Posterior cingulate gyrus (tissue), 11 donors: ENCODE measurements at regions not wholly inside any gene's neighbourhood (a gene's known extent, or its start where the extent isn't known, plus 50 kb on each side); places are given as distances from the start of the nearest gene placed in this dataset.
"Not testable (repeated sequence)": the region's sequence is repeated elsewhere in the genome, so short reads cannot be mapped to it uniquely, and the experiment has no call there.

Experiments used
- DNase-seq, 10 donors: peaks; one replicate each; pipeline versions ENCODE4 v3.0.0 to v3.0.0-alpha.2; 2020 to 2021; ENCODE audit warnings: mixed read lengths in 3 of 10
- intact Hi-C: fragments of 100-400 bp; cut with DNase I; formaldehyde crosslinking; loops from one replicate; pipeline ENCODE4 v1.15.1; 2023

GRCh38 chr9:41019858-41020562 lies 108.5 kb downstream of the FOXD4L6 start:
- intact Hi-C loops = not testable (repeated sequence)

GRCh38 chr9:41018948-41019347 lies 109.5 kb downstream of the FOXD4L6 start:
- intact Hi-C loops, DNase-seq: not testable (repeated sequence)

More at GRCh38 chr9:41019858-41020562, 108.5 kb downstream of the FOXD4L6 start:
- not testable (repeated sequence) for DNase-seq

GRCh38 chr9:41016699-41017098 lies 111.8 kb downstream of the FOXD4L6 start:
- intact Hi-C loops = not testable (repeated sequence)

GRCh38 chr9:40999952-41000700 lies 128.4 kb downstream of the FOXD4L6 start:
- intact Hi-C loops = not testable (repeated sequence)
- DNase-seq = peak in 1 of 10 donors; percentile 60

More at GRCh38 chr9:41016699-41017098, 111.8 kb downstream of the FOXD4L6 start:
- not testable (repeated sequence) for DNase-seq

GRCh38 chr9:40995490-40995889 lies 133.0 kb downstream of the FOXD4L6 start:
- DNase-seq = peak in 2 of 10 donors; percentile 52 to 70
- intact Hi-C loops = not testable (repeated sequence)

GRCh38 chr9:40993842-40994241 lies 134.6 kb downstream of the FOXD4L6 start:
- DNase-seq, intact Hi-C loops: not testable (repeated sequence)

GRCh38 chr9:40993375-40993774 lies 135.1 kb downstream of the FOXD4L6 start:
- intact Hi-C loops, DNase-seq: not testable (repeated sequence)

GRCh38 chr9:40992472-40992821 lies 136.0 kb downstream of the FOXD4L6 start:
- DNase-seq = peak in 5 of 10 donors; percentile 41 to 95 (median 57)

GRCh38 chr9:40991741-40992471 lies 136.6 kb downstream of the FOXD4L6 start:
- intact Hi-C loops = not testable (repeated sequence)
- peak; percentile 95 to 100 (median 98) for DNase-seq

More at GRCh38 chr9:40992472-40992821, 136.0 kb downstream of the FOXD4L6 start:
- intact Hi-C loops = not testable (repeated sequence)

- intact Hi-C loops = not testable (repeated sequence)
- DNase-seq = peak in 1 of 10 donors; percentile 2
Measured at GRCh38 chr9:40991100-40991740, 137.3 kb downstream of the FOXD4L6 start.

- intact Hi-C loops = not testable (repeated sequence)
Measured at GRCh38 chr9:40986332-40986731, 142.1 kb downstream of the FOXD4L6 start.

GRCh38 chr9:40975351-40975750 lies 153.1 kb downstream of the FOXD4L6 start:
- intact Hi-C loops = not testable (repeated sequence)
- DNase-seq = peak in 4 of 10 donors; percentile 28 to 86 (median 76)

More at GRCh38 chr9:40986332-40986731, 142.1 kb downstream of the FOXD4L6 start:
- DNase-seq = not testable (repeated sequence)

- peak in 3 of 10 donors; percentile 57 to 74 (median 69) for DNase-seq
Measured at GRCh38 chr9:40974912-40975311, 153.6 kb downstream of the FOXD4L6 start.

GRCh38 chr9:40971773-40972172 lies 156.7 kb downstream of the FOXD4L6 start:
- intact Hi-C loops, DNase-seq: not testable (repeated sequence)

More at GRCh38 chr9:40974912-40975311, 153.6 kb downstream of the FOXD4L6 start:
- intact Hi-C loops = not testable (repeated sequence)

GRCh38 chr9:40970340-40970739 lies 158.1 kb downstream of the FOXD4L6 start:
- DNase-seq, intact Hi-C loops: not testable (repeated sequence)

- DNase-seq, intact Hi-C loops: not testable (repeated sequence)
Measured at GRCh38 chr9:40962461-40962860, 166.0 kb downstream of the FOXD4L6 start.

GRCh38 chr9:40951876-40952494 lies 176.5 kb downstream of the FOXD4L6 start:
- intact Hi-C loops = not testable (repeated sequence)
- DNase-seq = peak in 3 of 10 donors; percentile 65 to 82 (median 82)

GRCh38 chr9:40946228-40946627 lies 182.3 kb downstream of the FOXD4L6 start:
- DNase-seq, intact Hi-C loops: not testable (repeated sequence)

GRCh38 chr9:40942730-40943129 lies 185.8 kb downstream of the FOXD4L6 start:
- intact Hi-C loops, DNase-seq: not testable (repeated sequence)

GRCh38 chr9:40939888-40940209 lies 188.6 kb downstream of the FOXD4L6 start:
- intact Hi-C loops = not testable (repeated sequence)

More at GRCh38 chr9:40939888-40940209, 188.6 kb downstream of the FOXD4L6 start:
- DNase-seq = not testable (repeated sequence)
